GM18519 (cell line): ENCODE measurements at regions not wholly inside any gene's neighbourhood (a gene's known extent, or its start where the extent isn't known, plus 50 kb on each side); places are given as distances from the start of the nearest gene placed in this dataset.
"Not testable (repeated sequence)": the region's sequence is repeated elsewhere in the genome, so short reads cannot be mapped to it uniquely, and the experiment has no call there.

ENCODE experiments used
- ATAC-seq: cut with Tn5 transposase; IDR thresholded peaks from one replicate; pipeline ENCODE4 v1.9.1; 2021; ENCODE audit warnings: mild to moderate bottlenecking, moderate library complexity; ENCODE audit not compliant: unreplicated experiment, low FRiP score

- ATAC-seq, result no peak
Observed at GRCh38 chr9:82052081-82052480, 63.5 kb downstream of the SPATA31D1 start.

GRCh38 chr9:82054264-82055015, 65.9 kb downstream of the SPATA31D1 start:
- ATAC-seq, result no peak

GRCh38 chr9:82057805-82058204, 69.2 kb downstream of the SPATA31D1 start:
- ATAC-seq, result no peak

GRCh38 chr9:82061801-82062200, 73.2 kb downstream of the SPATA31D1 start:
- not testable (repeated sequence) for ATAC-seq

GRCh38 chr9:82062245-82062644, 73.7 kb downstream of the SPATA31D1 start:
- ATAC-seq, result no peak

GRCh38 chr9:82073551-82074543, 85.3 kb downstream of the SPATA31D1 start:
- ATAC-seq, result no peak

GRCh38 chr9:82080265-82080664, 91.7 kb downstream of the SPATA31D1 start:
- no peak for ATAC-seq

GRCh38 chr9:82081496-82081895, 92.9 kb downstream of the SPATA31D1 start:
- no peak for ATAC-seq

GRCh38 chr9:82082563-82082962, 94.0 kb downstream of the SPATA31D1 start:
- ATAC-seq, result no peak

GRCh38 chr9:82088591-82088990, 100.0 kb downstream of the SPATA31D1 start:
- no peak for ATAC-seq

GRCh38 chr9:82090046-82090445, 101.5 kb downstream of the SPATA31D1 start:
- ATAC-seq, result no peak

- no peak for ATAC-seq
Observed at GRCh38 chr9:82091100-82091499, 102.5 kb downstream of the SPATA31D1 start.

- no peak for ATAC-seq
Observed at GRCh38 chr9:82091610-82092009, 103.0 kb downstream of the SPATA31D1 start.

- ATAC-seq, result no peak
Observed at GRCh38 chr9:82101475-82101874, 112.9 kb downstream of the SPATA31D1 start.

GRCh38 chr9:82104252-82104651, 115.7 kb downstream of the SPATA31D1 start:
- ATAC-seq, result no peak

- no peak for ATAC-seq
Observed at GRCh38 chr9:82105729-82106128, 117.2 kb downstream of the SPATA31D1 start.

GRCh38 chr9:82106536-82106935, 118.0 kb downstream of the SPATA31D1 start:
- ATAC-seq, result no peak

- ATAC-seq, result no peak
Observed at GRCh38 chr9:82108474-82108873, 119.9 kb downstream of the SPATA31D1 start.

- no peak for ATAC-seq
Observed at GRCh38 chr9:82108941-82109340, 120.4 kb downstream of the SPATA31D1 start.

- ATAC-seq, result no peak
Observed at GRCh38 chr9:82109626-82110025, 121.1 kb downstream of the SPATA31D1 start.

GRCh38 chr9:82110881-82111280, 122.3 kb downstream of the SPATA31D1 start:
- no peak for ATAC-seq
